GM12872 (cell line): ENCODE measurements at regions not wholly inside any gene's neighbourhood (a gene's known extent, or its start where the extent isn't known, plus 50 kb on each side); places are given as distances from the start of the nearest gene placed in this dataset.

Experiments used
- CTCF ChIP-seq: IDR thresholded peaks from 3 replicates; pipeline ENCODE4 v1.5.1; 2011; ENCODE audit warnings: low read depth, mild to moderate bottlenecking, low read length, moderate library complexity; ENCODE audit not compliant: insufficient read depth

- no peak for TF ChIP-seq CTCF
Observed at GRCh38 chr1:214862421-214862820, 220.1 kb upstream of the KCNK2 start.

- no peak for TF ChIP-seq CTCF
Observed at GRCh38 chr1:214864896-214865688, 217.4 kb upstream of the KCNK2 start.

GRCh38 chr1:214880956-214881355, 201.6 kb upstream of the KCNK2 start:
- TF ChIP-seq CTCF = no peak

- no peak for TF ChIP-seq CTCF
Observed at GRCh38 chr1:214882616-214883015, 199.9 kb upstream of the KCNK2 start.

GRCh38 chr1:214895011-214895600, 187.4 kb upstream of the KCNK2 start:
- no peak for TF ChIP-seq CTCF

- no peak for TF ChIP-seq CTCF
Observed at GRCh38 chr1:214896921-214897320, 185.6 kb upstream of the KCNK2 start.

GRCh38 chr1:214897581-214897980, 185.0 kb upstream of the KCNK2 start:
- no peak for TF ChIP-seq CTCF
